Endodermal cell (in vitro differentiated cells): ENCODE measurements at regions not wholly inside any gene's neighbourhood (a gene's known extent, or its start where the extent isn't known, plus 50 kb on each side); places are given as distances from the start of the nearest gene placed in this dataset.
A peak's percentile ranks its signal among the peaks of the same experiment; 100 is the strongest.

ENCODE experiments used
- DNase-seq: peaks from one replicate; pipeline ENCODE4 v3.0.0-alpha.2; 2017
- H3K27ac ChIP-seq: 2 replicates; pipeline ENCODE4 v1.5.1; 2013; ENCODE audit warnings: mild to moderate bottlenecking, low read depth, low read length, moderate library complexity
- H3K27me3 ChIP-seq: 2 replicates; pipeline ENCODE4 v1.6.1; 2013; ENCODE audit warnings: mild to moderate bottlenecking, low read length, moderate library complexity; ENCODE audit not compliant: insufficient read depth, control insufficient read depth, poor library complexity, severe bottlenecking
- H3K36me3 ChIP-seq: 2 replicates; pipeline ENCODE4 v1.7.0; 2013; ENCODE audit warnings: mild to moderate bottlenecking, low read length, moderate library complexity; ENCODE audit not compliant: control insufficient read depth, insufficient read depth
- H3K4me1 ChIP-seq: one replicate; pipeline ENCODE4 v1.7.0; 2013; ENCODE audit warnings: low read length; ENCODE audit not compliant: control insufficient read depth, insufficient read depth
- H3K4me3 ChIP-seq: 2 replicates; pipeline ENCODE4 v1.5.1; 2013; ENCODE audit warnings: mild to moderate bottlenecking, low read length, moderate library complexity
- H3K9ac ChIP-seq: 2 replicates; pipeline ENCODE4 v1.6.1; 2013; ENCODE audit warnings: mild to moderate bottlenecking, low read length, moderate library complexity; ENCODE audit not compliant: poor library complexity, severe bottlenecking; ENCODE audit errors: extremely low read depth
- H3K9me3 ChIP-seq: 2 replicates; pipeline ENCODE4 v1.6.1; 2013; ENCODE audit warnings: mild to moderate bottlenecking, low read length, moderate library complexity; ENCODE audit not compliant: control insufficient read depth
- H3K27ac Mint-ChIP-seq: 2 replicates; pipeline ENCODE4 v1.8.0; 2020; ENCODE audit warnings: mixed read lengths
- H3K27me3 Mint-ChIP-seq: 2 replicates; pipeline ENCODE4 v1.8.0; 2021; ENCODE audit warnings: mild to moderate bottlenecking, mixed read lengths; ENCODE audit not compliant: insufficient read depth
- H3K36me3 Mint-ChIP-seq: 2 replicates; pipeline ENCODE4 v1.8.0; 2020; ENCODE audit warnings: low read depth, mixed read lengths
- H3K4me1 Mint-ChIP-seq: 2 replicates; pipeline ENCODE4 v1.8.0; 2020; ENCODE audit warnings: mixed read lengths
- H3K4me3 Mint-ChIP-seq: 2 replicates; pipeline ENCODE4 v1.8.0; 2020; ENCODE audit warnings: mild to moderate bottlenecking, moderate library complexity, mixed read lengths
- H3K9me3 Mint-ChIP-seq: 2 replicates; pipeline ENCODE4 v1.8.0; 2020; ENCODE audit warnings: mild to moderate bottlenecking, mixed read lengths
- CTCF ChIP-seq: fragments of 200-600 bp; sonication (generic); conservative IDR thresholded peaks from 2 replicates; pipeline ENCODE4 v1.5.0; 2021; ENCODE audit warnings: antibody characterized with exemption, mild to moderate bottlenecking
- WGBS, 2 experiments: methylation state at CpG; one replicate each; pipeline versions ENCODE4 v1.1.5 to v1.1.7; 2013; ENCODE audit warnings: missing lambda C conversion rate in 2 of 2, mixed read lengths in 1 of 2; ENCODE audit not compliant: insufficient coverage in 1 of 2, insufficient read length in 1 of 2; 5-methylcytosine and 5-hydroxymethylcytosine counted together

GRCh38 chr16:82248012-82248656, 78.1 kb upstream of the MPHOSPH6 start:
- 80 to 91% methylated on average over 4 to 5 of the region's 5 CpGs for WGBS, 2 experiments
- peaks cover 14% of the 10 kb centered on the region for H3K27me3 Mint-ChIP-seq

GRCh38 chr16:82242201-82242600, 72.2 kb upstream of the MPHOSPH6 start:
- Histone ChIP-seq H3K27ac (peak overlapping the region; percentile 48), H3K4me1 (no peaks in the 10 kb centered on the region), H3K36me3 (no peaks in the 10 kb centered on the region), H3K9ac (no peak overlapping the region), H3K9me3 (peaks cover 13% of the 10 kb centered on the region), H3K4me3 (no peak overlapping the region), H3K27me3 (peaks cover 32% of the 10 kb centered on the region)
- 90 to 93% methylated on average over 8 to 9 of the region's 9 CpGs for WGBS, 2 experiments
- Mint-ChIP-seq H3K9me3 (peaks cover 3% of the 10 kb centered on the region), H3K4me1 (no peaks in the 10 kb centered on the region), H3K27me3 (peaks cover 41% of the 10 kb centered on the region), H3K4me3 (no peak overlapping the region), H3K27ac (no peak overlapping the region), H3K36me3 (no peaks in the 10 kb centered on the region)
- no peak for DNase-seq
- TF ChIP-seq CTCF: no peak

More at GRCh38 chr16:82248012-82248656, 78.1 kb upstream of the MPHOSPH6 start:
- H3K36me3 Mint-ChIP-seq: no peaks in the 10 kb centered on the region
- no peak overlapping the region for H3K4me3 Mint-ChIP-seq
- Histone ChIP-seq H3K4me1 (no peaks in the 10 kb centered on the region), H3K4me3 (no peak overlapping the region), H3K9me3 (peaks cover 9% of the 10 kb centered on the region), H3K36me3 (no peaks in the 10 kb centered on the region), H3K9ac (no peak overlapping the region), H3K27ac (no peak overlapping the region), H3K27me3 (peaks cover 7% of the 10 kb centered on the region)
- no peak overlapping the region for H3K27ac Mint-ChIP-seq
- no peak for TF ChIP-seq CTCF
- peaks cover 3% of the 10 kb centered on the region for H3K9me3 Mint-ChIP-seq
- H3K4me1 Mint-ChIP-seq: no peaks in the 10 kb centered on the region
- DNase-seq: no peak

GRCh38 chr16:82241469-82242052, 71.5 kb upstream of the MPHOSPH6 start:
- no peaks in the 10 kb centered on the region for H3K4me1 ChIP-seq
- DNase-seq: peak; percentile 69
- no peak overlapping the region for H3K27ac Mint-ChIP-seq
- peaks cover 38% of the 10 kb centered on the region for H3K27me3 ChIP-seq
- H3K36me3 Mint-ChIP-seq: no peaks in the 10 kb centered on the region
- H3K36me3 ChIP-seq: no peaks in the 10 kb centered on the region
- H3K4me1 Mint-ChIP-seq: no peaks in the 10 kb centered on the region
- whole genome bisulfite sequencing, 2 experiments: 94 to 96% methylated on average over 3 to 5 of the region's 5 CpGs
- no peak overlapping the region for H3K4me3 Mint-ChIP-seq
- peaks cover 46% of the 10 kb centered on the region for H3K27me3 Mint-ChIP-seq
- peaks cover 13% of the 10 kb centered on the region for H3K9me3 ChIP-seq
- no peak overlapping the region for H3K27ac ChIP-seq
- H3K9ac ChIP-seq: no peak overlapping the region
- peaks cover 3% of the 10 kb centered on the region for H3K9me3 Mint-ChIP-seq
- H3K4me3 ChIP-seq: no peak overlapping the region
- TF ChIP-seq CTCF: peak; percentile 54
